CD4-positive, alpha-beta T cell treated with Interleukin-15 for 1 hour (primary cell): ENCODE measurements at regions not wholly inside any gene's neighbourhood (a gene's known extent, or its start where the extent isn't known, plus 50 kb on each side); places are given as distances from the start of the nearest gene placed in this dataset.
"Not testable (repeated sequence)": the region's sequence is repeated elsewhere in the genome, so short reads cannot be mapped to it uniquely, and the experiment has no call there.

ENCODE experiments used
- DNase-seq: peaks from one replicate; pipeline ENCODE4 v3.0.0-alpha.2; 2020

GRCh38 chr10:2616215-2616614 is 451.1 kb upstream of the PFKP start:
- no peak for DNase-seq

- no peak for DNase-seq
Observed at GRCh38 chr10:2611603-2612002, 455.7 kb upstream of the PFKP start.

GRCh38 chr10:2610946-2611345 is 456.4 kb upstream of the PFKP start:
- no peak for DNase-seq

- DNase-seq, result no peak
Observed at GRCh38 chr10:2604891-2605290, 462.5 kb upstream of the PFKP start.

GRCh38 chr10:2599571-2599970 is 467.8 kb upstream of the PFKP start:
- no peak for DNase-seq

GRCh38 chr10:2592360-2593160 is 474.8 kb upstream of the PFKP start:
- DNase-seq, result no peak

- DNase-seq, result no peak
Observed at GRCh38 chr10:2589196-2589595, 478.2 kb upstream of the PFKP start.

GRCh38 chr10:2584385-2584784 is 483.0 kb upstream of the PFKP start:
- DNase-seq, result no peak

- DNase-seq, result no peak
Observed at GRCh38 chr10:2576892-2577291, 490.5 kb upstream of the PFKP start.

- DNase-seq, result no peak
Observed at GRCh38 chr10:2575460-2575859, 491.9 kb upstream of the PFKP start.

- DNase-seq, result no peak
Observed at GRCh38 chr10:2572611-2573010, 494.7 kb upstream of the PFKP start.

- no peak for DNase-seq
Observed at GRCh38 chr10:2556883-2557282, 510.5 kb upstream of the PFKP start.

GRCh38 chr10:2548071-2548470 is 519.3 kb upstream of the PFKP start:
- no peak for DNase-seq

GRCh38 chr10:2547606-2548005 is 519.7 kb upstream of the PFKP start:
- no peak for DNase-seq

GRCh38 chr10:2546894-2547293 is 520.5 kb upstream of the PFKP start:
- not testable (repeated sequence) for DNase-seq

- no peak for DNase-seq
Observed at GRCh38 chr10:2543974-2544373, 523.4 kb upstream of the PFKP start.

- no peak for DNase-seq
Observed at GRCh38 chr10:2543142-2543886, 524.0 kb upstream of the PFKP start.

GRCh38 chr10:2541176-2541575 is 526.2 kb upstream of the PFKP start:
- DNase-seq, result no peak

- no peak for DNase-seq
Observed at GRCh38 chr10:2529945-2530344, 537.4 kb upstream of the PFKP start.

GRCh38 chr10:2525781-2526180 is 541.6 kb upstream of the PFKP start:
- DNase-seq, result no peak

GRCh38 chr10:2519139-2519538 is 548.2 kb upstream of the PFKP start:
- no peak for DNase-seq

GRCh38 chr10:2509081-2509531 is 558.2 kb upstream of the PFKP start:
- DNase-seq, result no peak

- not testable (repeated sequence) for DNase-seq
Observed at GRCh38 chr10:2501366-2501940, 565.9 kb upstream of the PFKP start.

GRCh38 chr10:2494399-2494798 is 572.9 kb upstream of the PFKP start:
- no peak for DNase-seq
